Lung microvascular endothelial cell (primary cell): ENCODE measurements at regions not wholly inside any gene's neighbourhood (a gene's known extent, or its start where the extent isn't known, plus 50 kb on each side); places are given as distances from the start of the nearest gene placed in this dataset.
"Not testable (repeated sequence)": the region's sequence is repeated elsewhere in the genome, so short reads cannot be mapped to it uniquely, and the experiment has no call there.

Source experiments
- DNase-seq, 2 donors: peaks; one replicate each; pipeline versions ENCODE4 v3.0.0 to v3.0.0-alpha.2; 2010; ENCODE audit warnings: low read depth in 2 of 2

GRCh38 chr14:58884442-58884841 is 246.7 kb downstream of the DACT1 start:
- peak in 1 of 2 donors; percentile 6 for DNase-seq

- no peak for DNase-seq
Measured at GRCh38 chr14:58887931-58888330, 250.2 kb downstream of the DACT1 start.

- peak in 1 of 2 donors; percentile 21 for DNase-seq
Measured at GRCh38 chr14:58898655-58899316, 261.0 kb downstream of the DACT1 start.

GRCh38 chr14:58899317-58899713 is 261.6 kb downstream of the DACT1 start:
- DNase-seq = no peak

- DNase-seq = no peak
Measured at GRCh38 chr14:58901826-58902225, 264.1 kb downstream of the DACT1 start.

- no peak for DNase-seq
Measured at GRCh38 chr14:58904776-58905175, 267.0 kb downstream of the DACT1 start.

- DNase-seq = no peak
Measured at GRCh38 chr14:58907803-58908202, 270.0 kb downstream of the DACT1 start.

- no peak for DNase-seq
Measured at GRCh38 chr14:58912287-58912686, 274.5 kb downstream of the DACT1 start.

- DNase-seq = no peak
Measured at GRCh38 chr14:58912799-58913432, 275.2 kb downstream of the DACT1 start.

GRCh38 chr14:58914279-58914855 is 274.1 kb upstream of the DAAM1 start:
- no peak for DNase-seq

- DNase-seq = no peak
Measured at GRCh38 chr14:58915646-58916045, 272.8 kb upstream of the DAAM1 start.

- DNase-seq = no peak
Measured at GRCh38 chr14:58918066-58918738, 270.3 kb upstream of the DAAM1 start.

GRCh38 chr14:58919217-58919616 is 269.2 kb upstream of the DAAM1 start:
- DNase-seq = no peak

- DNase-seq = no peak
Measured at GRCh38 chr14:58920230-58920629, 268.2 kb upstream of the DAAM1 start.

GRCh38 chr14:58922201-58922940 is 266.1 kb upstream of the DAAM1 start:
- not testable (repeated sequence) for DNase-seq

GRCh38 chr14:58923751-58924405 is 264.6 kb upstream of the DAAM1 start:
- no peak for DNase-seq

GRCh38 chr14:58941629-58942028 is 246.8 kb upstream of the DAAM1 start:
- DNase-seq = no peak

GRCh38 chr14:58942516-58942915 is 246.0 kb upstream of the DAAM1 start:
- no peak for DNase-seq

GRCh38 chr14:58944343-58944967 is 244.0 kb upstream of the DAAM1 start:
- no peak for DNase-seq

GRCh38 chr14:58944968-58945356 is 243.5 kb upstream of the DAAM1 start:
- DNase-seq = no peak

- DNase-seq = no peak
Measured at GRCh38 chr14:58946431-58946830, 242.0 kb upstream of the DAAM1 start.
